HL-60 (cell line): ENCODE measurements at regions not wholly inside any gene's neighbourhood (a gene's known extent, or its start where the extent isn't known, plus 50 kb on each side); places are given as distances from the start of the nearest gene placed in this dataset.

Experiments used
- CTCF ChIP-seq: IDR thresholded peaks from one replicate; pipeline ENCODE4 v1.5.1; 2011; ENCODE audit warnings: low read length, control low read depth, inconsistent platforms; ENCODE audit not compliant: insufficient read depth
- GABPA ChIP-seq: IDR thresholded peaks from 2 replicates; pipeline ENCODE4 v1.6.1; 2012; ENCODE audit warnings: low read depth
- POLR2AphosphoS5 ChIP-seq: IDR thresholded peaks from 2 replicates; pipeline ENCODE4 v1.6.1; 2012; ENCODE audit warnings: low read depth
- REST ChIP-seq: IDR thresholded peaks from 2 replicates; pipeline ENCODE4 v1.6.1; 2012; ENCODE audit warnings: low read depth; ENCODE audit not compliant: insufficient replicate concordance
- SPI1 ChIP-seq: IDR thresholded peaks from 2 replicates; pipeline ENCODE4 v1.6.1; 2012; ENCODE audit warnings: low read depth, mild to moderate bottlenecking, borderline replicate concordance

- TF ChIP-seq CTCF (no peak), GABPA (no peak), SPI1 (no peak), REST (no peak), POLR2AphosphoS5 (no peak)
Measured at GRCh38 chr4:114200026-114200425, 220.6 kb upstream of the ARSJ start.
